Thyroid gland (tissue), 4 donors: ENCODE measurements at regions not wholly inside any gene's neighbourhood (a gene's known extent, or its start where the extent isn't known, plus 50 kb on each side); places are given as distances from the start of the nearest gene placed in this dataset.

Experiments used
- POLR2A ChIP-seq, 2 donors: fragments of 450-650 bp; IDR thresholded peaks; one replicate each; pipeline ENCODE4 v1.6.1; 2017; ENCODE audit warnings: antibody characterized with exemption in 2 of 2, mild to moderate bottlenecking in 2 of 2, moderate library complexity in 1 of 2
- TF ChIP-seq, protein P1 (sequence below), 6 experiments: fragments of 200-600 bp in 3 of 6; fragments of 450-650 bp in 3 of 6; sonication (generic) in 3 of 6; IDR thresholded peaks; one replicate each; pipeline ENCODE4 v1.5.1; 2016 to 2019; ENCODE audit warnings: antibody characterized with exemption in 6 of 6, mild to moderate bottlenecking in 2 of 6, inconsistent platforms in 1 of 6, moderate library complexity in 1 of 6

DNA sequence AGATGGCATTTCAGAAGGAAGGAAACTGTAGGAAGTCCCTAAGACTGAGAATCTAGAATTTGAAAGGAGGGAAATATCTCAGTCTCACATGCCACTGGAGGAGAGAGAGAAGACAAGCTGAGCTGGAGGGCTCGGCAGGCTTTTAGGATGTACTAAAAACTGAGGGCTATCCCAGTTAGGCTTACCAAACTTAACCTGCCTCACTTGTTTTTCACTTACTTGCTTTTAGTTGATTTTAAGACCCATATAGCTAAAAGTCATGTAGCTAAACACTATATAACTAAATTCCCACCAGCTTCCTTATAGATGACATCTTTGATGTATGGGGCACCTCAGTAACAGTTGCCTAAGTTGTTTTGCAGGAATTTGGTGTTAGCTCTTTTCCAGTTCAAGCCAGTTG lies 288.0 kb downstream of the DOK5 start:
- TF ChIP-seq, protein P1, sequence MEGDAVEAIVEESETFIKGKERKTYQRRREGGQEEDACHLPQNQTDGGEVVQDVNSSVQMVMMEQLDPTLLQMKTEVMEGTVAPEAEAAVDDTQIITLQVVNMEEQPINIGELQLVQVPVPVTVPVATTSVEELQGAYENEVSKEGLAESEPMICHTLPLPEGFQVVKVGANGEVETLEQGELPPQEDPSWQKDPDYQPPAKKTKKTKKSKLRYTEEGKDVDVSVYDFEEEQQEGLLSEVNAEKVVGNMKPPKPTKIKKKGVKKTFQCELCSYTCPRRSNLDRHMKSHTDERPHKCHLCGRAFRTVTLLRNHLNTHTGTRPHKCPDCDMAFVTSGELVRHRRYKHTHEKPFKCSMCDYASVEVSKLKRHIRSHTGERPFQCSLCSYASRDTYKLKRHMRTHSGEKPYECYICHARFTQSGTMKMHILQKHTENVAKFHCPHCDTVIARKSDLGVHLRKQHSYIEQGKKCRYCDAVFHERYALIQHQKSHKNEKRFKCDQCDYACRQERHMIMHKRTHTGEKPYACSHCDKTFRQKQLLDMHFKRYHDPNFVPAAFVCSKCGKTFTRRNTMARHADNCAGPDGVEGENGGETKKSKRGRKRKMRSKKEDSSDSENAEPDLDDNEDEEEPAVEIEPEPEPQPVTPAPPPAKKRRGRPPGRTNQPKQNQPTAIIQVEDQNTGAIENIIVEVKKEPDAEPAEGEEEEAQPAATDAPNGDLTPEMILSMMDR (IDR thresholded peaks at IDR 0.05): no peak
- TF ChIP-seq POLR2A (IDR thresholded peaks at IDR 0.05): no peak
